ENCODE measurements at regions not wholly inside any gene's neighbourhood (a gene's known extent, or its start where the extent isn't known, plus 50 kb on each side); places are given as distances from the start of the nearest gene placed in this dataset.

GRCh38 chr17:70794738-70795137 is 625.4 kb downstream of the KCNJ2 start:
- no peaks in the 10 kb centered on the region for H3K36me3 Mint-ChIP-seq
- H3K27ac Mint-ChIP-seq: no peak overlapping the region
- no peak overlapping the region for H3K4me3 Mint-ChIP-seq
- no peaks in the 10 kb centered on the region for H3K4me1 Mint-ChIP-seq
- peaks cover 4 to 8% (median 6%) of the 10 kb centered on the region in 3 donors for H3K9me3 Mint-ChIP-seq
- H3K27me3 Mint-ChIP-seq: no peaks in the 10 kb centered on the region

- H3K36me3 Mint-ChIP-seq: no peaks in the 10 kb centered on the region
- peaks cover 4 to 6% (median 4%) of the 10 kb centered on the region in 3 donors for H3K9me3 Mint-ChIP-seq
- H3K27me3 Mint-ChIP-seq: no peaks in the 10 kb centered on the region
- H3K4me3 Mint-ChIP-seq: no peak overlapping the region
- H3K4me1 Mint-ChIP-seq: no peaks in the 10 kb centered on the region
- H3K27ac Mint-ChIP-seq: no peak overlapping the region
Observed at GRCh38 chr17:70795620-70796019, 626.3 kb downstream of the KCNJ2 start.

- H3K27me3 Mint-ChIP-seq: no peaks in the 10 kb centered on the region
- H3K9me3 Mint-ChIP-seq: peaks cover 4 to 6% (median 4%) of the 10 kb centered on the region in 3 donors
- no peak overlapping the region for H3K27ac Mint-ChIP-seq
- H3K4me1 Mint-ChIP-seq: no peaks in the 10 kb centered on the region
- no peak overlapping the region for H3K4me3 Mint-ChIP-seq
- no peaks in the 10 kb centered on the region for H3K36me3 Mint-ChIP-seq
Observed at GRCh38 chr17:70796757-70797156, 627.4 kb downstream of the KCNJ2 start.

GRCh38 chr17:70797166-70797565 is 627.8 kb downstream of the KCNJ2 start:
- Mint-ChIP-seq H3K27ac (no peak overlapping the region), H3K27me3 (no peaks in the 10 kb centered on the region), H3K36me3 (no peaks in the 10 kb centered on the region), H3K4me3 (no peak overlapping the region), H3K9me3 (peaks cover 4 to 6% (median 4%) of the 10 kb centered on the region in 3 donors), H3K4me1 (no peaks in the 10 kb centered on the region)

- Mint-ChIP-seq H3K4me3 (no peak overlapping the region), H3K9me3 (peaks cover 0 to 16% (median 8%) of the 10 kb centered on the region in 3 donors), H3K36me3 (no peaks in the 10 kb centered on the region), H3K27me3 (no peaks in the 10 kb centered on the region), H3K27ac (no peak overlapping the region), H3K4me1 (no peaks in the 10 kb centered on the region)
Observed at GRCh38 chr17:70804161-70804560, 634.8 kb downstream of the KCNJ2 start.

GRCh38 chr17:70808596-70808995 is 639.3 kb downstream of the KCNJ2 start:
- no peak overlapping the region for H3K4me3 Mint-ChIP-seq
- H3K27me3 Mint-ChIP-seq: no peaks in the 10 kb centered on the region
- H3K4me1 Mint-ChIP-seq: no peaks in the 10 kb centered on the region
- H3K9me3 Mint-ChIP-seq: peaks cover 0 to 11% (median 8%) of the 10 kb centered on the region in 3 donors
- H3K36me3 Mint-ChIP-seq: no peaks in the 10 kb centered on the region
- H3K27ac Mint-ChIP-seq: no peak overlapping the region

GRCh38 chr17:70810609-70811008 is 641.3 kb downstream of the KCNJ2 start:
- Mint-ChIP-seq H3K36me3 (no peaks in the 10 kb centered on the region), H3K4me1 (no peaks in the 10 kb centered on the region), H3K27me3 (no peaks in the 10 kb centered on the region), H3K27ac (no peak overlapping the region), H3K9me3 (peaks cover 0 to 6% (median under 1%) of the 10 kb centered on the region in 3 donors), H3K4me3 (no peak overlapping the region)

GRCh38 chr17:70813355-70813930 is 644.1 kb downstream of the KCNJ2 start:
- H3K27ac Mint-ChIP-seq: no peak overlapping the region
- H3K27me3 Mint-ChIP-seq: no peaks in the 10 kb centered on the region
- no peaks in the 10 kb centered on the region for H3K36me3 Mint-ChIP-seq
- no peaks in the 10 kb centered on the region for H3K4me1 Mint-ChIP-seq
- H3K9me3 Mint-ChIP-seq: peaks cover 0 to 4% (median 3%) of the 10 kb centered on the region in 3 donors
- no peak overlapping the region for H3K4me3 Mint-ChIP-seq

- Mint-ChIP-seq H3K27ac (no peak overlapping the region), H3K27me3 (no peaks in the 10 kb centered on the region), H3K9me3 (peaks cover 4 to 10% (median 10%) of the 10 kb centered on the region in 3 donors), H3K36me3 (no peaks in the 10 kb centered on the region), H3K4me3 (no peak overlapping the region), H3K4me1 (no peaks in the 10 kb centered on the region)
Observed at GRCh38 chr17:70819183-70819582, 649.9 kb downstream of the KCNJ2 start.

- Mint-ChIP-seq H3K27me3 (no peaks in the 10 kb centered on the region), H3K27ac (no peak overlapping the region), H3K4me1 (peaks cover 0 to 1% (median 0%) of the 10 kb centered on the region in 3 donors), H3K36me3 (no peaks in the 10 kb centered on the region), H3K4me3 (no peak overlapping the region), H3K9me3 (peaks cover 2 to 10% (median 10%) of the 10 kb centered on the region in 3 donors)
Observed at GRCh38 chr17:70820276-70820675, 650.9 kb downstream of the KCNJ2 start.

- H3K36me3 Mint-ChIP-seq: no peaks in the 10 kb centered on the region
- no peaks in the 10 kb centered on the region for H3K27me3 Mint-ChIP-seq
- no peak overlapping the region for H3K4me3 Mint-ChIP-seq
- no peak overlapping the region for H3K27ac Mint-ChIP-seq
- H3K4me1 Mint-ChIP-seq: peaks cover 0 to 1% (median 0%) of the 10 kb centered on the region in 3 donors
- H3K9me3 Mint-ChIP-seq: peaks cover 2 to 7% (median 4%) of the 10 kb centered on the region in 3 donors
Observed at GRCh38 chr17:70825321-70826125, 656.2 kb downstream of the KCNJ2 start.

GRCh38 chr17:70829876-70830275 is 660.5 kb downstream of the KCNJ2 start:
- Mint-ChIP-seq H3K4me3 (no peak overlapping the region), H3K27ac (no peak overlapping the region), H3K9me3 (peaks cover 0 to 4% (median 2%) of the 10 kb centered on the region in 3 donors), H3K27me3 (no peaks in the 10 kb centered on the region), H3K36me3 (no peaks in the 10 kb centered on the region), H3K4me1 (peaks cover 0 to 1% (median 0%) of the 10 kb centered on the region in 3 donors)

- H3K27ac Mint-ChIP-seq: no peak overlapping the region
- no peak overlapping the region for H3K4me3 Mint-ChIP-seq
- peaks cover 3 to 4% (median 4%) of the 10 kb centered on the region in 3 donors for H3K9me3 Mint-ChIP-seq
- no peaks in the 10 kb centered on the region for H3K27me3 Mint-ChIP-seq
- H3K36me3 Mint-ChIP-seq: no peaks in the 10 kb centered on the region
- no peaks in the 10 kb centered on the region for H3K4me1 Mint-ChIP-seq
Observed at GRCh38 chr17:70834039-70834438, 664.7 kb downstream of the KCNJ2 start.

GRCh38 chr17:70848785-70849184 is 679.5 kb downstream of the KCNJ2 start:
- no peak overlapping the region for H3K27ac Mint-ChIP-seq
- H3K4me1 Mint-ChIP-seq: no peaks in the 10 kb centered on the region
- H3K4me3 Mint-ChIP-seq: no peak overlapping the region
- peaks cover 0 to 6% (median 2%) of the 10 kb centered on the region in 3 donors for H3K9me3 Mint-ChIP-seq
- H3K27me3 Mint-ChIP-seq: no peaks in the 10 kb centered on the region
- no peaks in the 10 kb centered on the region for H3K36me3 Mint-ChIP-seq

- H3K4me1 Mint-ChIP-seq: no peaks in the 10 kb centered on the region
- peaks cover 0 to 8% (median 8%) of the 10 kb centered on the region in 3 donors for H3K9me3 Mint-ChIP-seq
- no peaks in the 10 kb centered on the region for H3K27me3 Mint-ChIP-seq
- no peak overlapping the region for H3K27ac Mint-ChIP-seq
- no peaks in the 10 kb centered on the region for H3K36me3 Mint-ChIP-seq
- no peak overlapping the region for H3K4me3 Mint-ChIP-seq
Observed at GRCh38 chr17:70855401-70856054, 686.2 kb downstream of the KCNJ2 start.

Measured in IgD-negative memory B cell (primary cell).